Epithelial cell of proximal tubule (primary cell): ENCODE measurements at regions not wholly inside any gene's neighbourhood (a gene's known extent, or its start where the extent isn't known, plus 50 kb on each side); places are given as distances from the start of the nearest gene placed in this dataset.

Experiments used
- DNase-seq: peaks from one replicate; pipeline ENCODE4 v3.0.0-alpha.2; 2011; ENCODE audit warnings: low read depth
- H3K4me3 ChIP-seq: 2 replicates; pipeline ENCODE4 v1.5.1; 2011; ENCODE audit warnings: low read depth, mild to moderate bottlenecking, low read length
- TF ChIP-seq, protein P1 (sequence below): conservative IDR thresholded peaks from 2 replicates; pipeline ENCODE4 v1.5.1; 2012; ENCODE audit warnings: low read depth, mild to moderate bottlenecking, low read length

DNA sequence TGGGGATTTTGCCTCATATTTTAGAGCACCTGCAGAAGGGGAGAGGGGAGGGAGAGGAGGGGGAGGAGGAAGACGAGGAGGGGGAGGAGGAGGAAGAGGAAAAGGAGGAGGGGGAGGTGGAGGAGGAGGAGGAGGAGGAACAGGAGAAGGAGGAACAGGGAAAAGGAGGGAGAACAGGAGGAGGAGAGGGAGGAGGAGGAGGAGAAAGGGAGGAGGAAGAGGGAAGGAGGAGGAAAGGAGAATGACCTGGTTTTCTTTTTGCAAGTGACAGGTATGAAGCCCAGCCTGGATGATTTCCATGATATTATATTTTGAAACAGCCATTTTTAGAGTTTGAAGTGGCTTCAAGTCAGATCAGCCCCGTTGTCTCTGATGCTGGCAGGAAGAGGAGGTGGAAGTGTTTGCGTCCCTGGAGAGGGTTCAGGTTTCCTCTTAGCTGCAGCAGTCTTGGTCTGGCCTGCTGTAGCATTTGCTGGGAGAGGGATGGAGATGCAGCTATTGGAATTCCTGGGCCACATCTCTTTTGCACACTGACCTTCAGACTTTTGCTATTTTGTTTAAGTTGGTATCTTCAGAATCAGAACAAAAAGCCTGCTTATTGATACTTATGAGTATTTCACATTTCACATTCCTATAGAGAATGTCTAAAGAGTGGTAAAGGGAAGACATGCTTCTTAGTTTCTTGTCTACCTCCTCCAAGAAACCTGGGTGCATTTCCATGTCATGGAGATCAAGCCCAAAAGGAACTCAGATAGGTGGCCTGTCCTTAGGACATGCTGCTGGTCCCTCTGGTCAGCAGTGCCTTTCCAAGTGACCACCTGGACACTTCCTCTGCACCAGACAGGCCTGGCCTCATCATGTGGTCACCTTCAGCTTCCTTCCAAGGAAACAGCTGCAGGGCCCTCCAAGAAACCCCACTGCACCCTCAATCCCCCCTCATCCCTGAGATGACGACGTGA lies 54.3 kb upstream of the IYD start:
- no peak overlapping the region for H3K4me3 ChIP-seq
- TF ChIP-seq, protein P1, sequence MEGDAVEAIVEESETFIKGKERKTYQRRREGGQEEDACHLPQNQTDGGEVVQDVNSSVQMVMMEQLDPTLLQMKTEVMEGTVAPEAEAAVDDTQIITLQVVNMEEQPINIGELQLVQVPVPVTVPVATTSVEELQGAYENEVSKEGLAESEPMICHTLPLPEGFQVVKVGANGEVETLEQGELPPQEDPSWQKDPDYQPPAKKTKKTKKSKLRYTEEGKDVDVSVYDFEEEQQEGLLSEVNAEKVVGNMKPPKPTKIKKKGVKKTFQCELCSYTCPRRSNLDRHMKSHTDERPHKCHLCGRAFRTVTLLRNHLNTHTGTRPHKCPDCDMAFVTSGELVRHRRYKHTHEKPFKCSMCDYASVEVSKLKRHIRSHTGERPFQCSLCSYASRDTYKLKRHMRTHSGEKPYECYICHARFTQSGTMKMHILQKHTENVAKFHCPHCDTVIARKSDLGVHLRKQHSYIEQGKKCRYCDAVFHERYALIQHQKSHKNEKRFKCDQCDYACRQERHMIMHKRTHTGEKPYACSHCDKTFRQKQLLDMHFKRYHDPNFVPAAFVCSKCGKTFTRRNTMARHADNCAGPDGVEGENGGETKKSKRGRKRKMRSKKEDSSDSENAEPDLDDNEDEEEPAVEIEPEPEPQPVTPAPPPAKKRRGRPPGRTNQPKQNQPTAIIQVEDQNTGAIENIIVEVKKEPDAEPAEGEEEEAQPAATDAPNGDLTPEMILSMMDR, result no peak
- no peak for DNase-seq

GRCh38 chr6:150315626-150316025 lies 53.2 kb upstream of the IYD start:
- TF ChIP-seq, protein P1, result no peak

GRCh38 chr6:150316936-150317335 lies 51.9 kb upstream of the IYD start:
- TF ChIP-seq, protein P1, result no peak
- DNase-seq, result no peak
- no peak overlapping the region for H3K4me3 ChIP-seq

More at GRCh38 chr6:150315626-150316025, 53.2 kb upstream of the IYD start:
- DNase-seq, result no peak
- H3K4me3 ChIP-seq, result no peak overlapping the region
